MCF 10A (cell line): ENCODE measurements at regions not wholly inside any gene's neighbourhood (a gene's known extent, or its start where the extent isn't known, plus 50 kb on each side); places are given as distances from the start of the nearest gene placed in this dataset.

ENCODE experiments used
- BruUV-seq: library from RNA; stranded (reverse); fragments of 400-500 nt; replicated peaks from 2 replicates; lab custom pipeline; 2021; lab: Mats Ljungman, UMichigan
- CTCF ChIA-PET: fragments of 300-600 bp; sonication (Branson Sonifier 250); formaldehyde crosslinking; extraction: SDS; loops from one replicate; lab custom pipeline; 2021; ENCODE audit warnings: antibody characterized with exemption, inconsistent platforms; lab: Yijun Ruan, JAX
- POLR2A ChIA-PET: fragments of 300-600, 350-650 bp; sonication (Branson Sonifier 250); formaldehyde crosslinking; extraction: SDS; loops from one replicate; lab custom pipeline; 2020; ENCODE audit warnings: antibody characterized with exemption, inconsistent platforms; lab: Yijun Ruan, JAX
- DNase-seq: peaks from one replicate; pipeline ENCODE4 v3.0.0-alpha.2; 2018; ENCODE audit not compliant: unreplicated experiment
- H3K27ac Mint-ChIP-seq: one replicate; pipeline ENCODE4 v1.8.0; 2022; ENCODE audit warnings: mild to moderate bottlenecking, low read depth, mixed read lengths; ENCODE audit not compliant: unreplicated experiment
- H3K27me3 Mint-ChIP-seq: one replicate; pipeline ENCODE4 v1.8.0; 2022; ENCODE audit warnings: mixed read lengths; ENCODE audit not compliant: insufficient read depth, unreplicated experiment
- H3K36me3 Mint-ChIP-seq: one replicate; pipeline ENCODE4 v1.8.0; 2022; ENCODE audit warnings: mild to moderate bottlenecking, moderate library complexity, mixed read lengths; ENCODE audit not compliant: insufficient read depth, unreplicated experiment
- H3K4me1 Mint-ChIP-seq: one replicate; pipeline ENCODE4 v1.8.0; 2022; ENCODE audit warnings: mixed read lengths; ENCODE audit not compliant: insufficient read depth, unreplicated experiment
- H3K4me3 Mint-ChIP-seq: one replicate; pipeline ENCODE4 v1.8.0; 2022; ENCODE audit warnings: mild to moderate bottlenecking, moderate library complexity, mixed read lengths; ENCODE audit not compliant: unreplicated experiment
- H3K9me3 Mint-ChIP-seq: one replicate; pipeline ENCODE4 v1.8.0; 2022; ENCODE audit warnings: mixed read lengths; ENCODE audit not compliant: unreplicated experiment
- intact Hi-C: fragments of 100-400 bp; cut with micrococcal nuclease; formaldehyde crosslinking; loops from 2 replicates; pipeline ENCODE4 v1.14.1; 2022
- TF ChIP-seq, protein P1 (sequence below): fragments of 200-600 bp; IDR thresholded peaks from one replicate; pipeline ENCODE4 v1.8.0; 2022; ENCODE audit warnings: antibody characterized with exemption, mild to moderate bottlenecking; ENCODE audit not compliant: unreplicated experiment

DNA sequence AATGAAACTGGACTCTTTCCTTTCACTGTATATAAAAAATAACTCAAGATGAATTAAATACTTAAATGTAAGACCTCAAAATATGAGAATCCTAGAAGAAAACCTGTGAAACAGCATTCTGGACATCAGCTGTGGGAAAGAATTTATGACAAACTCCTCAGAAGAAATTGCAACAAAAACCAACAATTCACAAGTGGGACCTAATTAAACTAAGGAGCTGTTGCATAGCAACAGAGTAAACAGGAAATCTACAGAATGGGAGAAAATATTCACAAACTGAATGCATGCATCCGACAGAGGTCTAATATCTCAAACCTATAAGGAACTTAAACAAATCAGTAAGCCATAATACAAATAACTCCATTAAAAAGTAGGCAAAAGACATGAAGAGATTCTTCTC, 851.7 kb upstream of the PCDH10 start:
- no peaks in the 10 kb centered on the region for H3K27me3 Mint-ChIP-seq
- intact Hi-C loops: no loop called here
- no peaks in the 10 kb centered on the region for H3K36me3 Mint-ChIP-seq
- no peak overlapping the region for H3K27ac Mint-ChIP-seq
- H3K4me1 Mint-ChIP-seq: no peaks in the 10 kb centered on the region
- no peak overlapping the region for H3K4me3 Mint-ChIP-seq
- POLR2A ChIA-PET: no interaction called here
- no peaks in the 10 kb centered on the region for H3K9me3 Mint-ChIP-seq
- no TSS peak for BruUV-seq
- TF ChIP-seq, protein P1, sequence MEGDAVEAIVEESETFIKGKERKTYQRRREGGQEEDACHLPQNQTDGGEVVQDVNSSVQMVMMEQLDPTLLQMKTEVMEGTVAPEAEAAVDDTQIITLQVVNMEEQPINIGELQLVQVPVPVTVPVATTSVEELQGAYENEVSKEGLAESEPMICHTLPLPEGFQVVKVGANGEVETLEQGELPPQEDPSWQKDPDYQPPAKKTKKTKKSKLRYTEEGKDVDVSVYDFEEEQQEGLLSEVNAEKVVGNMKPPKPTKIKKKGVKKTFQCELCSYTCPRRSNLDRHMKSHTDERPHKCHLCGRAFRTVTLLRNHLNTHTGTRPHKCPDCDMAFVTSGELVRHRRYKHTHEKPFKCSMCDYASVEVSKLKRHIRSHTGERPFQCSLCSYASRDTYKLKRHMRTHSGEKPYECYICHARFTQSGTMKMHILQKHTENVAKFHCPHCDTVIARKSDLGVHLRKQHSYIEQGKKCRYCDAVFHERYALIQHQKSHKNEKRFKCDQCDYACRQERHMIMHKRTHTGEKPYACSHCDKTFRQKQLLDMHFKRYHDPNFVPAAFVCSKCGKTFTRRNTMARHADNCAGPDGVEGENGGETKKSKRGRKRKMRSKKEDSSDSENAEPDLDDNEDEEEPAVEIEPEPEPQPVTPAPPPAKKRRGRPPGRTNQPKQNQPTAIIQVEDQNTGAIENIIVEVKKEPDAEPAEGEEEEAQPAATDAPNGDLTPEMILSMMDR: no peak
- DNase-seq: no peak
- CTCF ChIA-PET: interaction anchor here (0.7 kb wide), 1 partner anchor 1166 kb away, joined by 3 read pairs; no protein-coding TSS in a partner anchor

DNA sequence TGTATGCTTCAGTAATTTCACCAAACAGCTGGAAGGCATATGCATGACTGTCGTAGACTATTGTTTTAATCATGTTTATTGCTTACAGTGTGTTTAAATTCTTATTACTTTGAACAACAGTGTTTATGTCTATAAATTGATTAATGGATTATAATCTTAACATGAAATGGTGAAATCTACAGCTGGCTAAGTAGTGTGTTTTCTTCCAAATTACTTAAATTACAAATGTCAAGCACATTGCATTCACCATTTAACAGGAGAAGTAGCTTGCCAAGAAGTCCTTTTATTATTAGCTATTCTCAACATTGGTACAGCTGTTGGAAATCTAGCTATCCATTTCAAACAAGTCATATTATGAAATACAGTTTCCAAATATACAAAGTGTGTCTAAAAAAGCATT, 849.3 kb upstream of the PCDH10 start:
- ChIA-PET POLR2A (no interaction called here), CTCF (no interaction called here)
- intact Hi-C loops: no loop called here
- BruUV-seq: no TSS peak
- Mint-ChIP-seq H3K4me3 (no peak overlapping the region), H3K36me3 (no peaks in the 10 kb centered on the region), H3K27me3 (no peaks in the 10 kb centered on the region), H3K4me1 (no peaks in the 10 kb centered on the region), H3K9me3 (no peaks in the 10 kb centered on the region), H3K27ac (no peak overlapping the region)
- DNase-seq: no peak
- TF ChIP-seq, protein P1: no peak

DNA sequence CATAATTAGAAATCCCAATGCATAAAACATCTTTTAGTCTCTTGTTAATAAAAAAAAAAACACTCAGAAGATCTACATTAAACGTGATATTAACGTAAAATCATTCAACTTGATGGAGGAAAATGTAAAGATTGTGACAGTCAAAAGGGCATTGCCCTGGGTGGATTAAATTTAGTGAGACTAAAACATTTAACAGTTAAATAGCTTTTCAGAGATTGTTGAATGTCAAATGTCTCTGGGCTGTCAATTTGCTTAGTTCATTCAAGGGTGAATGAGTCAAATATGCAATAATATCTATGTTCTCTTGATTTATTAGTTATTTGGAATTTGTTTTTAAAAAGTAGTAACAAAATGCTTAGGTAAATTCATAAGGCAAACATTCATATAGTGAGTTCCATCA, 836.6 kb upstream of the PCDH10 start:
- BruUV-seq: no TSS peak
- CTCF ChIA-PET: no interaction called here
- TF ChIP-seq, protein P1: no peak

DNA sequence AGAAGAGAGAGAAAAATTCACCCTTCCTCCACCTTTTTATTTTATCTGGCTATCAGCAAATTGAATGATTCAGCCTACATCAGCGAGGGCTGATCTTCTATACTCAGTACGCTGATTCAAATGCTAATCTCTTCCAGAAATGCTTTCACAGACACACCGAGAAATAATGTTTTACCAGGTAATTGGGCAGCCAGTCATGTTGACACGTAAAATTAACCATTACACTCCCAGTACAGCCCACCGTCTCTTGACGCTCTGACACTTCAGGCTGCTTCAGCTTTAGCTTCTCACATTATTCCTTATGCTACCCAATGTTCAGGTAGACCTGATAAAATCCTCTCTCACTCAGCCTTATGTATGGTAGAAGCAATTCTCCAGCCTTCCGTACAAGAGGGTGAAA, 835.2 kb upstream of the PCDH10 start:
- Mint-ChIP-seq H3K4me3 (no peak overlapping the region), H3K4me1 (no peaks in the 10 kb centered on the region), H3K27me3 (no peaks in the 10 kb centered on the region), H3K27ac (no peak overlapping the region), H3K9me3 (no peaks in the 10 kb centered on the region), H3K36me3 (no peaks in the 10 kb centered on the region)
- intact Hi-C loops: no loop called here
- CTCF ChIA-PET: no interaction called here
- BruUV-seq: no TSS peak
- DNase-seq: no peak
- POLR2A ChIA-PET: no interaction called here
- TF ChIP-seq, protein P1: no peak

More for the DNA sequence above, 836.6 kb upstream of the PCDH10 start:
- no peaks in the 10 kb centered on the region for H3K4me1 Mint-ChIP-seq
- intact Hi-C loops: no loop called here
- no peaks in the 10 kb centered on the region for H3K36me3 Mint-ChIP-seq
- POLR2A ChIA-PET: no interaction called here
- no peak for DNase-seq
- H3K9me3 Mint-ChIP-seq: no peaks in the 10 kb centered on the region
- no peak overlapping the region for H3K27ac Mint-ChIP-seq
- no peaks in the 10 kb centered on the region for H3K27me3 Mint-ChIP-seq
- H3K4me3 Mint-ChIP-seq: no peak overlapping the region
